ENCODE measurements at regions not wholly inside any gene's neighbourhood (a gene's known extent, or its start where the extent isn't known, plus 50 kb on each side); places are given as distances from the start of the nearest gene placed in this dataset.

DNA sequence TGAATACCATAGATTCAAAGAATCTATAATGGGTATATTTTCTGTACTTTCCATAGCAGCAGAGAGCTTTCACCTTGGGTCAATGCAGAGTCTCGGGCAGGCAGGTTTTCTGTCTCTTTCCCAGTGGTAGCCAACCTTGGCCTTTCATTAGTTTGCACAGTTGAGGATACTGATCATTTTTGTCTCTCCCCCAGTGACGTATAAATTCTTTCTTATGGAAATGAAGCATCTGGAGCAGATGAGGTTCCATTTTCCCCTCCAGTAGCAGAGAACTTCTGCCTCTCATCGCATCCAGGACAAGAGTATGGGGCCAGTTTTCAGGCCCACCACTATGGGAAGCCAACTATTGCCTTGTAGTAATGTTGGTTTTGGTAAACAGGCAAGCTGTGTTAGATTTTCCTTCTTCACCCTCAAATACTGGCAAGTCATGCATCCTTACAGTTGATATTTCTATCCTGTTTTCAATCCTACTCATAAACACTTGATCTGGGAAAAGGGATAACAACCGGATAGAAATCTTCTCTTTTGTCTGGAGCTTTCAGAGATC is 845.2 kb upstream of the CDH18 start:
- no peak for TF ChIP-seq ZBTB7A (IDR thresholded peaks at IDR 0.05; ENCODE audit: low read depth)
- TF ChIP-seq TCF12 (IDR thresholded peaks at IDR 0.05; ENCODE audit: low read depth): no peak

DNA sequence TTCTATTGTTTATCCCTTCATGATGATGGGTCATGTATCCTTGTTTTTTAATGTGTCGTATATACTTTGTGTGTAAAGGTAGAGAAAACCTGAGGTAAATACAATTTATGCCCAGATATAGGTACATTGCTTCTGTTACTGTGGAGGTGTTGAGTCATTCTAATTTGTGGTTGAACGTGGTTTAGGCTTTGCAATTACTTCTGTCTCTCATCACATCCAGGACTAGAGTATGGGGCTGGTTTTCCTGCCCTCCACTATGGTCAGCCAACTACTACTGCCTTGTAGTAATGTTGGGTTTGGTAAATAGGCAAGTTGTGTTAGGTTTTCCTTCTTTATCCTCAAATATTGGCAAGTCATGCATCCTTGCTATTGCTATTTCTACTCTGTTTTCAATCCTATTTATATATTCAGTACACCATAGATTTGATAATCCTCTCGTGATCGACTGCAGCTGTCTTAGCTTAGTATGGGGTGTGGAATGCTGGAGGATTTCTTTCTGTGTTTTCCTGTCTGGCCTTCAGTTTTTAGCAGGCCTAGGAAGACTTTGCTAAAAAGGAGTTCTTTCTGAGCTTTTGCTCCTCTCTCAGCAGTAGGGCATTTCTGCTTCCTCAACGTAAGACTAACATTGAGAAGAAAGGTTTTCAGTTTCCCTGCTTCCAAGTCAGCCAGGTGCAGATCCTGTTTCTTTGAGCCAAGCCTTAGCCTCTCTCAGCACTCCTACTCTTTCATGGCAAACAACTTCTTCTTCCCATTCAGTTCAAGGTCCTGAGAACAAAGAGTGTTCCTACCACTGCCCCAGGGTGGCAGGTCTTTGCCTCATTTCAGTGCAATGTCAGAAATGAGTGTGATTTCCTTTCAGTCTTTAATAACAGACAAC is 844.4 kb upstream of the CDH18 start:
- TF ChIP-seq EGR1 (IDR thresholded peaks at IDR 0.05) (no peak), ZBTB7A (IDR thresholded peaks at IDR 0.05; ENCODE audit: low read depth) (no peak), CREB1 (IDR thresholded peaks at IDR 0.05; ENCODE audit: low read depth) (no peak), TCF12 (IDR thresholded peaks at IDR 0.05; ENCODE audit: low read depth) (no peak), EP300 (IDR thresholded peaks at IDR 0.05; ENCODE audit: borderline replicate concordance) (no peak), TEAD4 (IDR thresholded peaks at IDR 0.05) (no peak), RAD21 (IDR thresholded peaks at IDR 0.05; ENCODE audit: low read depth) (no peak), NFIC (IDR thresholded peaks at IDR 0.05) (no peak), YY1 (IDR thresholded peaks at IDR 0.05; ENCODE audit: low read depth) (no peak), FOXM1 (IDR thresholded peaks at IDR 0.05; ENCODE audit: borderline replicate concordance, low read depth) (no peak), TAF1 (IDR thresholded peaks at IDR 0.05; ENCODE audit: low read depth) (no peak), CEBPB (IDR thresholded peaks at IDR 0.05) (no peak)
- TF ChIP-seq, protein P1, sequence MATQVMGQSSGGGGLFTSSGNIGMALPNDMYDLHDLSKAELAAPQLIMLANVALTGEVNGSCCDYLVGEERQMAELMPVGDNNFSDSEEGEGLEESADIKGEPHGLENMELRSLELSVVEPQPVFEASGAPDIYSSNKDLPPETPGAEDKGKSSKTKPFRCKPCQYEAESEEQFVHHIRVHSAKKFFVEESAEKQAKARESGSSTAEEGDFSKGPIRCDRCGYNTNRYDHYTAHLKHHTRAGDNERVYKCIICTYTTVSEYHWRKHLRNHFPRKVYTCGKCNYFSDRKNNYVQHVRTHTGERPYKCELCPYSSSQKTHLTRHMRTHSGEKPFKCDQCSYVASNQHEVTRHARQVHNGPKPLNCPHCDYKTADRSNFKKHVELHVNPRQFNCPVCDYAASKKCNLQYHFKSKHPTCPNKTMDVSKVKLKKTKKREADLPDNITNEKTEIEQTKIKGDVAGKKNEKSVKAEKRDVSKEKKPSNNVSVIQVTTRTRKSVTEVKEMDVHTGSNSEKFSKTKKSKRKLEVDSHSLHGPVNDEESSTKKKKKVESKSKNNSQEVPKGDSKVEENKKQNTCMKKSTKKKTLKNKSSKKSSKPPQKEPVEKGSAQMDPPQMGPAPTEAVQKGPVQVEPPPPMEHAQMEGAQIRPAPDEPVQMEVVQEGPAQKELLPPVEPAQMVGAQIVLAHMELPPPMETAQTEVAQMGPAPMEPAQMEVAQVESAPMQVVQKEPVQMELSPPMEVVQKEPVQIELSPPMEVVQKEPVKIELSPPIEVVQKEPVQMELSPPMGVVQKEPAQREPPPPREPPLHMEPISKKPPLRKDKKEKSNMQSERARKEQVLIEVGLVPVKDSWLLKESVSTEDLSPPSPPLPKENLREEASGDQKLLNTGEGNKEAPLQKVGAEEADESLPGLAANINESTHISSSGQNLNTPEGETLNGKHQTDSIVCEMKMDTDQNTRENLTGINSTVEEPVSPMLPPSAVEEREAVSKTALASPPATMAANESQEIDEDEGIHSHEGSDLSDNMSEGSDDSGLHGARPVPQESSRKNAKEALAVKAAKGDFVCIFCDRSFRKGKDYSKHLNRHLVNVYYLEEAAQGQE (IDR thresholded peaks at IDR 0.05; ENCODE audit: low read depth): no peak
- TF ChIP-seq, protein P2, sequence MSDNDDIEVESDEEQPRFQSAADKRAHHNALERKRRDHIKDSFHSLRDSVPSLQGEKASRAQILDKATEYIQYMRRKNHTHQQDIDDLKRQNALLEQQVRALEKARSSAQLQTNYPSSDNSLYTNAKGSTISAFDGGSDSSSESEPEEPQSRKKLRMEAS (IDR thresholded peaks at IDR 0.05): no peak
- TF ChIP-seq, protein P3, sequence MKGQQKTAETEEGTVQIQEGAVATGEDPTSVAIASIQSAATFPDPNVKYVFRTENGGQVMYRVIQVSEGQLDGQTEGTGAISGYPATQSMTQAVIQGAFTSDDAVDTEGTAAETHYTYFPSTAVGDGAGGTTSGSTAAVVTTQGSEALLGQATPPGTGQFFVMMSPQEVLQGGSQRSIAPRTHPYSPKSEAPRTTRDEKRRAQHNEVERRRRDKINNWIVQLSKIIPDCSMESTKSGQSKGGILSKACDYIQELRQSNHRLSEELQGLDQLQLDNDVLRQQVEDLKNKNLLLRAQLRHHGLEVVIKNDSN (IDR thresholded peaks at IDR 0.05): no peak

DNA sequence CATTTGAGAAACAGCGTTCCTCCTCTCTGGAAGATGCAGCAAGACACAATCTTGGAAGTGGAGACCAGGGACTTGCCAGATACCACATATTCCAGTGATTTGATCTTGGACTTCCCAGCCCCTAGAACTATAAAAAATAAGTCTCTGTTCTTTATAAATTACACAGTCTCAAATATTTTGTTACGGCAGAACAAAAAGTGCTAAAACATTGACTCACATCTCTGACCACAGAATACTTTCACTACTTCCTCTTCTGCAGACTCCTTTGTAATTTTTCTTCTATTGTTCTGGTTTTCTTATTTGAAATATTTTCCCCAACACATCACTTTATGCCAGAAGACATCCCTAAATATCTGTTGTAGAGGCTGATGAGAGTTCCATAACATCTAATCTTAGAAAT is 706.1 kb upstream of the CDH18 start:
- no peak for TF ChIP-seq YY1 (IDR thresholded peaks at IDR 0.05; ENCODE audit: low read depth)
- no peak for TF ChIP-seq TCF12 (IDR thresholded peaks at IDR 0.05; ENCODE audit: low read depth)
- TF ChIP-seq, protein P1 (IDR thresholded peaks at IDR 0.05; ENCODE audit: low read depth): no peak
- TF ChIP-seq EP300 (IDR thresholded peaks at IDR 0.05; ENCODE audit: borderline replicate concordance): no peak
- TF ChIP-seq RAD21 (IDR thresholded peaks at IDR 0.05; ENCODE audit: low read depth): no peak
- no peak for TF ChIP-seq CREB1 (IDR thresholded peaks at IDR 0.05; ENCODE audit: low read depth)
- no peak for TF ChIP-seq CEBPB (IDR thresholded peaks at IDR 0.05)
- TF ChIP-seq, protein P3 (IDR thresholded peaks at IDR 0.05): no peak
- TF ChIP-seq ZBTB7A (IDR thresholded peaks at IDR 0.05; ENCODE audit: low read depth): no peak
- TF ChIP-seq FOXM1 (IDR thresholded peaks at IDR 0.05; ENCODE audit: borderline replicate concordance, low read depth): no peak
- no peak for TF ChIP-seq NFIC (IDR thresholded peaks at IDR 0.05)
- no peak for TF ChIP-seq TAF1 (IDR thresholded peaks at IDR 0.05; ENCODE audit: low read depth)

DNA sequence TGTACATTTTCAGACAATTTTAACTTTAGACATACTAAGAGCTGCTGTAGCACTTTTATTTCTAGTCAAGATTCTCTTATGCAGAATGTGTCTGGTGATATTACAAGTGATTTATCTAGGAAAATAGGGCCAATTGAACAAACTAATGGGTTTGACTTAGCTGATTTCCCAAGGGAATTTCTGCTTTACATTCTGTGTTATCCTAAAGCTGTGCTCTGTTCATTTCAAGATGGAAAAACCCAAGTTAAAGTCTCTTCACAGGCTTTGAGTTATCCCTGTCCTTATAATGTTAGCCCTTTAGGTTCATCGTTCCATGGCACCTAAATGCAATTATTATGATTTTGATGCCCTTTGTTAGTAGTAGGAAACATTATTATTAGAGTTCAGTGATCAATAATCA is 704.9 kb upstream of the CDH18 start:
- TF ChIP-seq, protein P3 (IDR thresholded peaks at IDR 0.05): no peak
- TF ChIP-seq ZBTB7A (IDR thresholded peaks at IDR 0.05; ENCODE audit: low read depth): no peak
- no peak for TF ChIP-seq FOXM1 (IDR thresholded peaks at IDR 0.05; ENCODE audit: borderline replicate concordance, low read depth)
- TF ChIP-seq EP300 (IDR thresholded peaks at IDR 0.05; ENCODE audit: borderline replicate concordance): no peak

DNA sequence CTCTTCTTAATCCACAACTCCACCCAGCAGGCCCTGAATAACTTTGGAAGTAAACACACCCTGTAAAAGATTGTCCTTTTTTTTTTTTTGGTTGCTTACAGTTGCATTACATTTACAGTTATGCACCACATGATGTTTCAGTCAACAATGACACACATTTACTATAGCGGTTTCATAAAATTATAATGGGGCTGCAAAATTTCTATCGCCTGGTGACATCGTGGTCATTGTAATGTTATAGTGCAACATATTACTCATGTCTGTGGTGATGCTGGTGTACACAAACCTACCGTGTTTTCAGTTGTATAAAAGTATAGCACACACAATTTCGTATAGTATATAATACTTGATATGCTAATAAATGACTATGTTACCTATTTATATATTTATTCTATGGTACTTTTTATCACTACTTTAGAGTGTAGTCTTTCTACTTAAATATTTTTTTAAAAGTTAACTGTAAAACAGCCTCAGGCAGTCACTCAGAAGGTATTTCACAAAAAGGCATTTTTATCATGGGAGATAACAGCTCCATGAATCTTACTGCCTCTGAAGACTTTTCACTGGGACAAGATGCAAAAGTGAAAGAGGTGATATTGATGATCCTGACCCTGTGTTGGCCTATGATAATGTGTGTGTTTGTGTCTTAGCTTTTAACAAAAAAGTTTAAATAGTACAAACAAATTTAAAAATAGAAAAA is 695.4 kb upstream of the CDH18 start:
- TF ChIP-seq RAD21 (IDR thresholded peaks at IDR 0.05; ENCODE audit: low read depth): no peak
- TF ChIP-seq YY1 (IDR thresholded peaks at IDR 0.05; ENCODE audit: low read depth): no peak
- TF ChIP-seq, protein P2 (IDR thresholded peaks at IDR 0.05): no peak
- TF ChIP-seq CREB1 (IDR thresholded peaks at IDR 0.05; ENCODE audit: low read depth): no peak
- TF ChIP-seq, protein P3 (IDR thresholded peaks at IDR 0.05): no peak
- TF ChIP-seq CEBPB (IDR thresholded peaks at IDR 0.05): no peak
- no peak for TF ChIP-seq NFIC (IDR thresholded peaks at IDR 0.05)
- TF ChIP-seq, protein P1 (IDR thresholded peaks at IDR 0.05; ENCODE audit: low read depth): no peak
- no peak for TF ChIP-seq EP300 (IDR thresholded peaks at IDR 0.05; ENCODE audit: borderline replicate concordance)
- TF ChIP-seq FOXM1 (IDR thresholded peaks at IDR 0.05; ENCODE audit: borderline replicate concordance, low read depth): no peak
- no peak for TF ChIP-seq ZBTB7A (IDR thresholded peaks at IDR 0.05; ENCODE audit: low read depth)

Measured in Ishikawa (cell line).